Ishikawa (cell line): ENCODE measurements at regions not wholly inside any gene's neighbourhood (a gene's known extent, or its start where the extent isn't known, plus 50 kb on each side); places are given as distances from the start of the nearest gene placed in this dataset.

Source experiments
- CEBPB ChIP-seq: IDR thresholded peaks from 2 replicates; pipeline ENCODE4 v1.6.1; 2012
- CREB1 ChIP-seq: IDR thresholded peaks from 2 replicates; pipeline ENCODE4 v1.6.1; 2012; ENCODE audit warnings: low read depth
- EGR1 ChIP-seq: IDR thresholded peaks from 2 replicates; pipeline ENCODE4 v1.6.1; 2012
- EP300 ChIP-seq: IDR thresholded peaks from 2 replicates; pipeline ENCODE4 v1.6.1; 2012; ENCODE audit warnings: borderline replicate concordance
- FOXM1 ChIP-seq: IDR thresholded peaks from 2 replicates; pipeline ENCODE4 v1.6.1; 2012; ENCODE audit warnings: low read depth, borderline replicate concordance
- NFIC ChIP-seq: IDR thresholded peaks from 2 replicates; pipeline ENCODE4 v1.6.1; 2012
- RAD21 ChIP-seq: IDR thresholded peaks from 2 replicates; pipeline ENCODE4 v1.6.1; 2012; ENCODE audit warnings: low read depth
- TAF1 ChIP-seq: IDR thresholded peaks from 2 replicates; pipeline ENCODE4 v1.6.1; 2012; ENCODE audit warnings: low read depth, mild to moderate bottlenecking
- TCF12 ChIP-seq: IDR thresholded peaks from 2 replicates; pipeline ENCODE4 v1.6.1; 2012; ENCODE audit warnings: low read depth
- TEAD4 ChIP-seq: IDR thresholded peaks from 2 replicates; pipeline ENCODE4 v1.6.1; 2012
- YY1 ChIP-seq: IDR thresholded peaks from 2 replicates; pipeline ENCODE4 v1.6.1; 2012; ENCODE audit warnings: low read depth
- ZBTB7A ChIP-seq: IDR thresholded peaks from 2 replicates; pipeline ENCODE4 v1.6.1; 2012; ENCODE audit warnings: low read depth
- TF ChIP-seq, protein P1 (sequence below): IDR thresholded peaks from 2 replicates; pipeline ENCODE4 v1.6.1; 2012
- TF ChIP-seq, protein P2 (sequence below): IDR thresholded peaks from 2 replicates; pipeline ENCODE4 v1.6.1; 2012
- TF ChIP-seq, protein P3 (sequence below): IDR thresholded peaks from 2 replicates; pipeline ENCODE4 v1.6.1; 2012; ENCODE audit warnings: low read depth, mild to moderate bottlenecking

DNA sequence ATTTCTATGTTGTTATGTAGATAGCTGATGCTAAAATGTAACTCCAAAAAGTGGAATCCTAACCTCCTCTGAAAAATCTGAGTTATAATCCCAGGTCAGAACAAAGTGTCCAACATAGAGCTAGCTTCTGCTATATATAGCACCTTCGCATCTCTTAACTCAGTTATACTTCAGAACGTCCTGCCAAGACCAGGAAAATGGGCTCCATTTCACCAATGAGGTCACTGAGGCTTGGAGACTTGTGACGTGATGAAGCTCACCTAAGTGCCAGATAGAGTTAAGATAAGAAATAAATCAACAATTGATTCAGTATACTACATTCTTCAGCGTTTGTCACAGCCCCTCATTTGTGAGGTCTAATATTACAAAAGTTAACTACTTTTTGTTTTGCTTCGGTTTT, 88.8 kb downstream of the KCTD12 start:
- TF ChIP-seq, protein P1, sequence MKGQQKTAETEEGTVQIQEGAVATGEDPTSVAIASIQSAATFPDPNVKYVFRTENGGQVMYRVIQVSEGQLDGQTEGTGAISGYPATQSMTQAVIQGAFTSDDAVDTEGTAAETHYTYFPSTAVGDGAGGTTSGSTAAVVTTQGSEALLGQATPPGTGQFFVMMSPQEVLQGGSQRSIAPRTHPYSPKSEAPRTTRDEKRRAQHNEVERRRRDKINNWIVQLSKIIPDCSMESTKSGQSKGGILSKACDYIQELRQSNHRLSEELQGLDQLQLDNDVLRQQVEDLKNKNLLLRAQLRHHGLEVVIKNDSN = no peak
- TF ChIP-seq TCF12 (no peak), ZBTB7A (no peak), CREB1 (no peak), FOXM1 (no peak), TEAD4 (no peak), TAF1 (no peak), YY1 (no peak), EP300 (no peak)
- TF ChIP-seq, protein P2, sequence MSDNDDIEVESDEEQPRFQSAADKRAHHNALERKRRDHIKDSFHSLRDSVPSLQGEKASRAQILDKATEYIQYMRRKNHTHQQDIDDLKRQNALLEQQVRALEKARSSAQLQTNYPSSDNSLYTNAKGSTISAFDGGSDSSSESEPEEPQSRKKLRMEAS = no peak
- TF ChIP-seq, protein P3, sequence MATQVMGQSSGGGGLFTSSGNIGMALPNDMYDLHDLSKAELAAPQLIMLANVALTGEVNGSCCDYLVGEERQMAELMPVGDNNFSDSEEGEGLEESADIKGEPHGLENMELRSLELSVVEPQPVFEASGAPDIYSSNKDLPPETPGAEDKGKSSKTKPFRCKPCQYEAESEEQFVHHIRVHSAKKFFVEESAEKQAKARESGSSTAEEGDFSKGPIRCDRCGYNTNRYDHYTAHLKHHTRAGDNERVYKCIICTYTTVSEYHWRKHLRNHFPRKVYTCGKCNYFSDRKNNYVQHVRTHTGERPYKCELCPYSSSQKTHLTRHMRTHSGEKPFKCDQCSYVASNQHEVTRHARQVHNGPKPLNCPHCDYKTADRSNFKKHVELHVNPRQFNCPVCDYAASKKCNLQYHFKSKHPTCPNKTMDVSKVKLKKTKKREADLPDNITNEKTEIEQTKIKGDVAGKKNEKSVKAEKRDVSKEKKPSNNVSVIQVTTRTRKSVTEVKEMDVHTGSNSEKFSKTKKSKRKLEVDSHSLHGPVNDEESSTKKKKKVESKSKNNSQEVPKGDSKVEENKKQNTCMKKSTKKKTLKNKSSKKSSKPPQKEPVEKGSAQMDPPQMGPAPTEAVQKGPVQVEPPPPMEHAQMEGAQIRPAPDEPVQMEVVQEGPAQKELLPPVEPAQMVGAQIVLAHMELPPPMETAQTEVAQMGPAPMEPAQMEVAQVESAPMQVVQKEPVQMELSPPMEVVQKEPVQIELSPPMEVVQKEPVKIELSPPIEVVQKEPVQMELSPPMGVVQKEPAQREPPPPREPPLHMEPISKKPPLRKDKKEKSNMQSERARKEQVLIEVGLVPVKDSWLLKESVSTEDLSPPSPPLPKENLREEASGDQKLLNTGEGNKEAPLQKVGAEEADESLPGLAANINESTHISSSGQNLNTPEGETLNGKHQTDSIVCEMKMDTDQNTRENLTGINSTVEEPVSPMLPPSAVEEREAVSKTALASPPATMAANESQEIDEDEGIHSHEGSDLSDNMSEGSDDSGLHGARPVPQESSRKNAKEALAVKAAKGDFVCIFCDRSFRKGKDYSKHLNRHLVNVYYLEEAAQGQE = no peak

DNA sequence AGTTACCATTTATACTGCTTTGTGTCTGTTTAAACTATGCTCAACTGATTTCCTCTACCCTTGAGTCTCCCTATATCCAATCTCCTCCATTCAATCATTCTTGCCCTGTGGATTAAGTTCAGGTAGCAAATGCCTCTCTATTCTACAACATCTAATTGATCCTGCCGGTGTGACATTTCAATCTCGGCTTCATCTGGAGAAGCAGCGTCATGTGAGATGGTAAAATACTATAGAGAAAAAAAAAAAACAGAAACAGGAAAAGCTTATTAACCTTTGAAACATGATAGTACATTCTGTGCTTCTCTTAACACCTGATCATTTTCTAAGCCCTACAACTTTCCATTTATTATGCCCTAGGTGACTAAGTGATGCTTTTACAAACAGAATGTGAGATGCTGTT, 89.4 kb downstream of the KCTD12 start:
- TF ChIP-seq, protein P2 = no peak
- TF ChIP-seq RAD21 (no peak), CREB1 (no peak), FOXM1 (no peak), CEBPB (no peak), YY1 (no peak), EP300 (no peak), NFIC (no peak), ZBTB7A (no peak), TCF12 (no peak)

DNA sequence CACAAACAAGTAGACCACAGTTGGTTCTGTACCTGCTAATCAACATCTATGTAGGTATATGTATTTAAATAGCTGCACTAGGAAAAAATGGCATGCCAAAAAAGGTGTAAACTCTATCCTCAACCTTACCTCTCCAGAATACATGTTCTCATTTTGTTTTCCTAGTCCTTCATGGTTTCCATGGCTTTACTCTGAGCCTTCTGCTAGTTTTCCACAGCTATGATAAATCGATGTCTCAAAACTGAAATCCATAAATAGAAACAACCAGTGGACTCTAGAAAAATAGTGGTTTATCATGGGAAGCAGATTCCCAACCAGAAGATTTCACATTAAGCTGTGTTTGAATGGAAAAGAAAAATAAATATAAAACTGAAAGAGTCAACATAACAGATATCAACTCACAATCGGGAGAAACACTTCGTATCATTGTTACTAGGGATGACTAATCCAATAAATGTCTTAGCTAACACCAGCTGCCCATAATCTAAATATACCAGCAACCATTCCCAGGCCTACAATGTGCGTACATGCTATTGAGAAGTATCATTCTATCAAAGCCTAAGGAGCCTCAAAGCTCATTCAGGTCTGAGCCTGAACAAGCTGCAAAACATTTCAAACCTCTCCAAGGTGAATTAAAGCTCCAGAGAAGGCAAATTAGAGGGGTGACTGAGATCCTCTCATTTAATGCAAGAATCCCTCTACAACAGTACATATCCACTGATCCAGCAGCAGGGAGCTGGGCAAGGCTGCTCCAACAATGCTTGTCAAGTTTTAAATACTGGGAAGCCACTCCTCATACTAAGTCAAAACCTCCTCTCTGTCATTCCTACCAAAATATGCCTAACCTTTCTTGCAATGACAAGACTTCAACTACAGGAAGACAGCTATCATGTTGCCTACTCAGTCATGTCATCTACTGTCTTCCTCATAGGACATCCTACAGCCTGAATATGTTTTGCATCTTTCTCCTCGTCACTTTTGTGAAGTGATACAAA, 90.2 kb downstream of the KCTD12 start:
- TF ChIP-seq FOXM1 (no peak), YY1 (no peak), CREB1 (no peak), NFIC (no peak), RAD21 (no peak), ZBTB7A (no peak), TAF1 (no peak), TEAD4 (no peak), TCF12 (no peak), CEBPB (no peak), EGR1 (no peak), EP300 (no peak)
- TF ChIP-seq, protein P3 = no peak
- TF ChIP-seq, protein P2 = no peak
- TF ChIP-seq, protein P1 = no peak

DNA sequence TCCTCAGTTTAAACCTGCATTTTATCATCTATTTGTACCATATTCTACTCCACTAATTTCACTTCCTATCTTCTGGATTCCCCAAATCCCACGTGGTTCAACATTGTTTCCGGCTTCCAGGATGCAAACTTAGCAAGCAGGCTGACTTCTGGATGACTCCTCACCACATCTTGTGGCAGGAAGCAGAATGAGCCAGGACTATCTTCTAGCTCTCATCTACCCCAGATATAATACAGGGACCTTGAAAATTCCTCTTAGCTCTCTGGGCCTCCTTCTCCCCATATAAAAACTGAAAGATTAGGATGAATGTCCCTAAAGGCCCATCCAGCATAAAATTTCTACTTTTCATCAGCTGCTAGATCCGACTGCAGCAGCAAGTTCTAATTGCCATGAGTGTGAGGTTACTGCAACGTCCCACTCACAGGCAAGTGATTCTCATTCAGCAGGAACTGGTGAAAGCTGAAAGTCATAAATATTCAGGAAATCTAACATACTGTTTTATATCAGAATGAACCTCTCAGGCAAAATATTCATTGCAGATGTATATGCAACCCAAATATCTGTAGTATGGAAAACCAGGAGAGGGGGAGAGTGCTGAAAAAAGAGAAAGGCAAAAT, 93.4 kb downstream of the KCTD12 start:
- TF ChIP-seq, protein P2 = no peak
- TF ChIP-seq TEAD4 (no peak), YY1 (no peak), EP300 (no peak), TCF12 (no peak), RAD21 (no peak), CREB1 (no peak), FOXM1 (no peak)
- TF ChIP-seq, protein P1 = no peak
